Mucosa of stomach (tissue), 1 donor: ENCODE measurements at regions not wholly inside any gene's neighbourhood (a gene's known extent, or its start where the extent isn't known, plus 50 kb on each side); places are given as distances from the start of the nearest gene placed in this dataset.

Experiments used
- H3K27me3 ChIP-seq: one replicate; pipeline ENCODE4 v1.7.0; 2013; ENCODE audit warnings: mild to moderate bottlenecking, low read length; ENCODE audit not compliant: control insufficient read depth, insufficient read depth
- H3K36me3 ChIP-seq: one replicate; pipeline ENCODE4 v1.7.0; 2013; ENCODE audit warnings: low read length; ENCODE audit not compliant: control insufficient read depth, insufficient read depth
- H3K4me1 ChIP-seq: one replicate; pipeline ENCODE4 v1.7.0; 2013; ENCODE audit warnings: mild to moderate bottlenecking, low read length; ENCODE audit not compliant: control insufficient read depth, insufficient read depth
- H3K4me3 ChIP-seq: one replicate; pipeline ENCODE4 v1.7.0; 2013; ENCODE audit warnings: low read length
- H3K9ac ChIP-seq: one replicate; pipeline ENCODE4 v1.7.0; 2013; ENCODE audit warnings: mild to moderate bottlenecking, low read length, moderate library complexity
- H3K9me3 ChIP-seq: one replicate; pipeline ENCODE4 v1.7.0; 2013; ENCODE audit warnings: mild to moderate bottlenecking, low read length, moderate library complexity; ENCODE audit not compliant: control insufficient read depth
- donor health status: Pancreatic carcinoma.

GRCh38 chr7:116431787-116432526, 67.6 kb upstream of the CAV2 start:
- Histone ChIP-seq H3K9me3 (no peaks in the 10 kb centered on the region), H3K9ac (no peak overlapping the region), H3K36me3 (no peaks in the 10 kb centered on the region), H3K4me1 (no peaks in the 10 kb centered on the region), H3K27me3 (no peaks in the 10 kb centered on the region), H3K4me3 (no peak overlapping the region)

GRCh38 chr7:116432527-116432916, 67.0 kb upstream of the CAV2 start:
- no peak overlapping the region for H3K9ac ChIP-seq
- no peaks in the 10 kb centered on the region for H3K27me3 ChIP-seq
- H3K4me1 ChIP-seq, result no peaks in the 10 kb centered on the region

GRCh38 chr7:116433246-116433645, 66.3 kb upstream of the CAV2 start:
- Histone ChIP-seq H3K27me3 (no peaks in the 10 kb centered on the region), H3K4me3 (no peak overlapping the region), H3K36me3 (no peaks in the 10 kb centered on the region), H3K9ac (no peak overlapping the region), H3K9me3 (no peaks in the 10 kb centered on the region), H3K4me1 (peaks cover 4% of the 10 kb centered on the region)

More at GRCh38 chr7:116432527-116432916, 67.0 kb upstream of the CAV2 start:
- H3K4me3 ChIP-seq, result no peak overlapping the region
- H3K9me3 ChIP-seq, result no peaks in the 10 kb centered on the region
- H3K36me3 ChIP-seq, result no peaks in the 10 kb centered on the region

- Histone ChIP-seq H3K4me3 (no peak overlapping the region), H3K27me3 (no peaks in the 10 kb centered on the region)
These were observed 64.7 kb upstream of the CAV2 start for GRCh38 chr7:116434820-116435341.

GRCh38 chr7:116436305-116436826, 63.2 kb upstream of the CAV2 start:
- Histone ChIP-seq H3K4me1 (peaks cover 10% of the 10 kb centered on the region), H3K36me3 (no peaks in the 10 kb centered on the region), H3K27me3 (no peaks in the 10 kb centered on the region), H3K9ac (no peak overlapping the region), H3K9me3 (no peaks in the 10 kb centered on the region), H3K4me3 (no peak overlapping the region)

More at GRCh38 chr7:116434820-116435341, 64.7 kb upstream of the CAV2 start:
- no peaks in the 10 kb centered on the region for H3K9me3 ChIP-seq
- H3K9ac ChIP-seq, result no peak overlapping the region
- no peaks in the 10 kb centered on the region for H3K36me3 ChIP-seq
- H3K4me1 ChIP-seq, result peaks cover 10% of the 10 kb centered on the region

- H3K9ac ChIP-seq, result no peak overlapping the region
- peaks cover 10% of the 10 kb centered on the region for H3K4me1 ChIP-seq
- no peaks in the 10 kb centered on the region for H3K9me3 ChIP-seq
- no peaks in the 10 kb centered on the region for H3K36me3 ChIP-seq
- H3K27me3 ChIP-seq, result no peaks in the 10 kb centered on the region
- H3K4me3 ChIP-seq, result no peak overlapping the region
These were observed 61.3 kb upstream of the CAV2 start for GRCh38 chr7:116438267-116438666.

GRCh38 chr7:116439005-116439404, 60.5 kb upstream of the CAV2 start:
- H3K9ac ChIP-seq, result no peak overlapping the region
- no peaks in the 10 kb centered on the region for H3K27me3 ChIP-seq
- no peaks in the 10 kb centered on the region for H3K9me3 ChIP-seq
- no peaks in the 10 kb centered on the region for H3K36me3 ChIP-seq
- no peak overlapping the region for H3K4me3 ChIP-seq
- peaks cover 10% of the 10 kb centered on the region for H3K4me1 ChIP-seq

- no peak overlapping the region for H3K9ac ChIP-seq
- no peaks in the 10 kb centered on the region for H3K27me3 ChIP-seq
- peaks cover 10% of the 10 kb centered on the region for H3K4me1 ChIP-seq
- no peak overlapping the region for H3K4me3 ChIP-seq
- H3K36me3 ChIP-seq, result no peaks in the 10 kb centered on the region
- no peaks in the 10 kb centered on the region for H3K9me3 ChIP-seq
These were observed 59.5 kb upstream of the CAV2 start for GRCh38 chr7:116439841-116440549.

GRCh38 chr7:116441534-116441933, 58.0 kb upstream of the CAV2 start:
- H3K9me3 ChIP-seq, result no peaks in the 10 kb centered on the region
- no peaks in the 10 kb centered on the region for H3K27me3 ChIP-seq
- no peaks in the 10 kb centered on the region for H3K36me3 ChIP-seq
- H3K4me3 ChIP-seq, result no peak overlapping the region
- peaks cover 10% of the 10 kb centered on the region for H3K4me1 ChIP-seq
- H3K9ac ChIP-seq, result no peak overlapping the region

- no peaks in the 10 kb centered on the region for H3K27me3 ChIP-seq
- H3K4me3 ChIP-seq, result no peak overlapping the region
- H3K36me3 ChIP-seq, result no peaks in the 10 kb centered on the region
- H3K4me1 ChIP-seq, result peaks cover 15% of the 10 kb centered on the region
- no peaks in the 10 kb centered on the region for H3K9me3 ChIP-seq
- no peak overlapping the region for H3K9ac ChIP-seq
These were observed 56.4 kb upstream of the CAV2 start for GRCh38 chr7:116443101-116443523.

GRCh38 chr7:116443646-116444045, 55.9 kb upstream of the CAV2 start:
- Histone ChIP-seq H3K9me3 (no peaks in the 10 kb centered on the region), H3K27me3 (no peaks in the 10 kb centered on the region), H3K4me3 (no peak overlapping the region), H3K36me3 (no peaks in the 10 kb centered on the region), H3K4me1 (peaks cover 11% of the 10 kb centered on the region), H3K9ac (no peak overlapping the region)
